Hepatocyte (in vitro differentiated cells): ENCODE measurements at regions not wholly inside any gene's neighbourhood (a gene's known extent, or its start where the extent isn't known, plus 50 kb on each side); places are given as distances from the start of the nearest gene placed in this dataset.
"Not testable (repeated sequence)": the region's sequence is repeated elsewhere in the genome, so short reads cannot be mapped to it uniquely, and the experiment has no call there.

Experiments
- EZH2 ChIP-seq: fragments of 200-600 bp; sonication (generic); IDR thresholded peaks from 2 replicates; pipeline ENCODE4 v1.6.1; 2016; ENCODE audit warnings: antibody characterized with exemption, mild to moderate bottlenecking, borderline replicate concordance
- TF ChIP-seq, protein P1 (sequence below): fragments of 200-600 bp; sonication (generic); IDR thresholded peaks from 2 replicates; pipeline ENCODE4 v1.5.1; 2016; ENCODE audit warnings: antibody characterized with exemption, mild to moderate bottlenecking; ENCODE audit not compliant: poor library complexity

DNA sequence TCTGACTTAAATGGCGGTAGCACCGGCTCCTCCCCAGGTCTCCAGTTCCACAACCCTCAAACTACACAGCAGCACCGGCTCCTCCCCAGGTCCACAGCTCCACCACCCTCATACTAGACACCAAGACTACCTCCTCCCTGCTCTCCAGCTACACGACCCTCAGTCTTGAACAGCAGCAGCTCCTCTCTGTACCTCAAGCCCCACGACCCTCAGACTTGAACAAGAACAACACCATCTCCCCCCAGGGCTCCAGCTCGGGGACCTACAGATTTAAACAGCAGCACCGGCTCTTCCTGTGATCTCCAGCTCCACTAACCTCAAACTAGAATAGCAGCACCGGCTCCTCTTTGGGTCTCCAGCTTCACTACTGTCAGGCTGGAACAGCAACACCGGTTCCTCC is 326.9 kb downstream of the PREX1 start:
- TF ChIP-seq EZH2 = not testable (repeated sequence)
- TF ChIP-seq, protein P1, sequence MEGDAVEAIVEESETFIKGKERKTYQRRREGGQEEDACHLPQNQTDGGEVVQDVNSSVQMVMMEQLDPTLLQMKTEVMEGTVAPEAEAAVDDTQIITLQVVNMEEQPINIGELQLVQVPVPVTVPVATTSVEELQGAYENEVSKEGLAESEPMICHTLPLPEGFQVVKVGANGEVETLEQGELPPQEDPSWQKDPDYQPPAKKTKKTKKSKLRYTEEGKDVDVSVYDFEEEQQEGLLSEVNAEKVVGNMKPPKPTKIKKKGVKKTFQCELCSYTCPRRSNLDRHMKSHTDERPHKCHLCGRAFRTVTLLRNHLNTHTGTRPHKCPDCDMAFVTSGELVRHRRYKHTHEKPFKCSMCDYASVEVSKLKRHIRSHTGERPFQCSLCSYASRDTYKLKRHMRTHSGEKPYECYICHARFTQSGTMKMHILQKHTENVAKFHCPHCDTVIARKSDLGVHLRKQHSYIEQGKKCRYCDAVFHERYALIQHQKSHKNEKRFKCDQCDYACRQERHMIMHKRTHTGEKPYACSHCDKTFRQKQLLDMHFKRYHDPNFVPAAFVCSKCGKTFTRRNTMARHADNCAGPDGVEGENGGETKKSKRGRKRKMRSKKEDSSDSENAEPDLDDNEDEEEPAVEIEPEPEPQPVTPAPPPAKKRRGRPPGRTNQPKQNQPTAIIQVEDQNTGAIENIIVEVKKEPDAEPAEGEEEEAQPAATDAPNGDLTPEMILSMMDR = not testable (repeated sequence)
